ENCODE measurements at regions not wholly inside any gene's neighbourhood (a gene's known extent, or its start where the extent isn't known, plus 50 kb on each side); places are given as distances from the start of the nearest gene placed in this dataset.

GRCh38 chr10:65843203-65843602 lies 1082.6 kb upstream of the LRRTM3 start:
- TF ChIP-seq, protein P1, sequence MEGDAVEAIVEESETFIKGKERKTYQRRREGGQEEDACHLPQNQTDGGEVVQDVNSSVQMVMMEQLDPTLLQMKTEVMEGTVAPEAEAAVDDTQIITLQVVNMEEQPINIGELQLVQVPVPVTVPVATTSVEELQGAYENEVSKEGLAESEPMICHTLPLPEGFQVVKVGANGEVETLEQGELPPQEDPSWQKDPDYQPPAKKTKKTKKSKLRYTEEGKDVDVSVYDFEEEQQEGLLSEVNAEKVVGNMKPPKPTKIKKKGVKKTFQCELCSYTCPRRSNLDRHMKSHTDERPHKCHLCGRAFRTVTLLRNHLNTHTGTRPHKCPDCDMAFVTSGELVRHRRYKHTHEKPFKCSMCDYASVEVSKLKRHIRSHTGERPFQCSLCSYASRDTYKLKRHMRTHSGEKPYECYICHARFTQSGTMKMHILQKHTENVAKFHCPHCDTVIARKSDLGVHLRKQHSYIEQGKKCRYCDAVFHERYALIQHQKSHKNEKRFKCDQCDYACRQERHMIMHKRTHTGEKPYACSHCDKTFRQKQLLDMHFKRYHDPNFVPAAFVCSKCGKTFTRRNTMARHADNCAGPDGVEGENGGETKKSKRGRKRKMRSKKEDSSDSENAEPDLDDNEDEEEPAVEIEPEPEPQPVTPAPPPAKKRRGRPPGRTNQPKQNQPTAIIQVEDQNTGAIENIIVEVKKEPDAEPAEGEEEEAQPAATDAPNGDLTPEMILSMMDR (IDR thresholded peaks at IDR 0.05; ENCODE audit: control insufficient read depth, insufficient read depth, low read depth, low read length, missing control alignments), result no peak

DNA sequence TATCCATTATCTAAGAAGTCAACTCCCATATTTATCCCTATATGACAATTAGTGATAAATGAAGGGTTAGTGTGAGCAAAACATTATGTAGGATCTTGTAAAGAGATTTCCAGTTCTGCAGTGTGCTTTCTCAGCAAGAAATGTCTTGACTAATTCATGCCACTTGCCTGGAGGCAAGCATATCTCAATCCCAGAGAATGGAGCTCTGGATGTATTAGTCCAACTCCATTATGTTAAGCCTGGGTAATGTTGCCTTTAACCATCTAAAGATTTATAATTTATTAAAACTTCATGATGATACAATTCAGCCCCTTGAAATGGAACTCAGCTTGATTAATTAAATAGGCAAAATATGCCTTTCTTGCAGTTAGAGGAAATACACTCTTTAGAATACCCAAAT lies 1079.9 kb upstream of the LRRTM3 start:
- no peak overlapping the region for H3K4me3 ChIP-seq (ENCODE audit: control insufficient read depth, low read depth, low read length)
- TF ChIP-seq, protein P1 (IDR thresholded peaks at IDR 0.05; ENCODE audit: control insufficient read depth, insufficient read depth, low read depth, low read length, missing control alignments), result no peak
- DNase-seq (ENCODE audit: low read depth), result no peak

More at GRCh38 chr10:65843203-65843602, 1082.6 kb upstream of the LRRTM3 start:
- H3K4me3 ChIP-seq (ENCODE audit: control insufficient read depth, low read depth, low read length), result no peak overlapping the region
- no peak for DNase-seq (ENCODE audit: low read depth)

DNA sequence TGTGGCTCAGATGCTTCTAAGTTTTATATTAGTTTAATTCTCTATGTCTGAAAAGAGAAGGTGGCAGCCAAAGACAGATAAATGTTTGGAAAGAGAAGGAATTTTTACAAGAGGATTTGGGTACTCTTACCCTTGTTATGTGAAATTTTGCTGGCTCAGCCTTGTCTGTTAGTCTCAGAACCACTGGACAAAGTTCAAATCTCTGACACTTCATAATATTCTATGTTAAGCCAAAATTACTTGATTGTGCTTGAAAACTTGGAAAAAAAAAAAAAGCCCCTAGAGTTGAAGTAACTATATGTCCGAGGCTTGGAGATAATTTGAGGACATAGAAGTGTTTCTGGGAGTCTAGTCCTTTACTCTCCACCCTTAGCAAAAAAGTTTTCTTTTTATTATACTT lies 1079.3 kb upstream of the LRRTM3 start:
- TF ChIP-seq, protein P1 (IDR thresholded peaks at IDR 0.05; ENCODE audit: control insufficient read depth, insufficient read depth, low read depth, low read length, missing control alignments), result no peak
- no peak overlapping the region for H3K4me3 ChIP-seq (ENCODE audit: control insufficient read depth, low read depth, low read length)
- no peak for DNase-seq (ENCODE audit: low read depth)

- no peak for DNase-seq (ENCODE audit: low read depth)
- no peak overlapping the region for H3K4me3 ChIP-seq (ENCODE audit: control insufficient read depth, low read depth, low read length)
- TF ChIP-seq, protein P1 (IDR thresholded peaks at IDR 0.05; ENCODE audit: control insufficient read depth, insufficient read depth, low read depth, low read length, missing control alignments), result no peak
Observed at GRCh38 chr10:65846949-65847348, 1078.9 kb upstream of the LRRTM3 start.

- no peak for DNase-seq (ENCODE audit: low read depth)
- no peak overlapping the region for H3K4me3 ChIP-seq (ENCODE audit: control insufficient read depth, low read depth, low read length)
- TF ChIP-seq, protein P1 (IDR thresholded peaks at IDR 0.05; ENCODE audit: control insufficient read depth, insufficient read depth, low read depth, low read length, missing control alignments), result no peak
Observed at GRCh38 chr10:65847436-65848230, 1078.2 kb upstream of the LRRTM3 start.

DNA sequence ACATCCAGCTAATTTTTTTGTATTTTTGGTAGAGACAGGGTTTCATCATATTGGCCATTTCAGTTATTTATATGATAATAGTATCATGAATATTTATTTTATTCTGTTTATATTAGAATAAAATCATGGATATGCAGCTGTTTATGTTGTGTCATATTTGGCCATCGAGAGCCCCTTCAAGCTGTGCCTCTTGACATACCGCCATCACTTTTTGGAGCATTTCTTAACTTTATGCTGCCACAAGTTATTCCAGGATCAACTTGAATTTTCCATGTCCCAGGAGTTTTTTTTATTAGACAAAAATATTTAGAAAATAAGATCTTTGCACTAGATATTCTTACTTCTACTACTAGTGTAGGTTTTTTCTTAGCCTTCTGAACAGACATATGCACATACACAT lies 1067.0 kb upstream of the LRRTM3 start:
- H3K4me3 ChIP-seq (ENCODE audit: control insufficient read depth, low read depth, low read length), result no peak overlapping the region
- no peak for DNase-seq (ENCODE audit: low read depth)
- TF ChIP-seq, protein P1 (IDR thresholded peaks at IDR 0.05; ENCODE audit: control insufficient read depth, insufficient read depth, low read depth, low read length, missing control alignments), result no peak

Measured in AG09309 (cell line).